Mammary epithelial cell (primary cell): ENCODE measurements at regions not wholly inside any gene's neighbourhood (a gene's known extent, or its start where the extent isn't known, plus 50 kb on each side); places are given as distances from the start of the nearest gene placed in this dataset.

Experiments
- EZH2 ChIP-seq: IDR thresholded peaks from 2 replicates; pipeline ENCODE4 v1.6.1; 2012; ENCODE audit warnings: low read length, inconsistent platforms, borderline replicate concordance
- TF ChIP-seq, protein P1 (sequence below), 2 donors: IDR thresholded peaks in 1 of 2; conservative IDR thresholded peaks in 1 of 2; 2 replicates each; pipeline ENCODE4 v1.5.1; 2011 to 2012; ENCODE audit warnings: inconsistent platforms in 2 of 2, low read length in 2 of 2, mild to moderate bottlenecking in 2 of 2, control low read depth in 1 of 2, low read depth in 1 of 2; ENCODE audit not compliant: insufficient read depth in 1 of 2; ENCODE audit errors: extremely low read depth in 1 of 2

DNA sequence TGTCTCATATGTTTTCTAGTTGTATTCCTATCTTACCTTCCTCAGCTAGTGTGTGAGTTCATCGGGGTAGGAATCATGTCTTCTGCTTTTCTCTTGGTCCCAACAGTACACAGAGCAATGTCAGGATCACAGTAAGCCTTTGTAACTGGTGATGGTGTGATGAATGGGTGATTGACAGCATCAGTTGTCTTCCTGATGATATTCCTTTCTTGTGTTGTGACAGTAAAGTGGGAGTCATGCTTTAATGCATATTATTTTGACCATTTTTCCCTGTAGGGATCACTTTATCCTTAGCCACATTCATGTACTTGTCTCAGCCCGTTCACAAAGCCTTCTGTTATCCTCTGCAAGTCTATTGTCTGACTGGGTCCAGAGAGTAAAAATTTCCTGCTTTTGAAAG is 501.7 kb downstream of the UTRN start:
- TF ChIP-seq, protein P1, sequence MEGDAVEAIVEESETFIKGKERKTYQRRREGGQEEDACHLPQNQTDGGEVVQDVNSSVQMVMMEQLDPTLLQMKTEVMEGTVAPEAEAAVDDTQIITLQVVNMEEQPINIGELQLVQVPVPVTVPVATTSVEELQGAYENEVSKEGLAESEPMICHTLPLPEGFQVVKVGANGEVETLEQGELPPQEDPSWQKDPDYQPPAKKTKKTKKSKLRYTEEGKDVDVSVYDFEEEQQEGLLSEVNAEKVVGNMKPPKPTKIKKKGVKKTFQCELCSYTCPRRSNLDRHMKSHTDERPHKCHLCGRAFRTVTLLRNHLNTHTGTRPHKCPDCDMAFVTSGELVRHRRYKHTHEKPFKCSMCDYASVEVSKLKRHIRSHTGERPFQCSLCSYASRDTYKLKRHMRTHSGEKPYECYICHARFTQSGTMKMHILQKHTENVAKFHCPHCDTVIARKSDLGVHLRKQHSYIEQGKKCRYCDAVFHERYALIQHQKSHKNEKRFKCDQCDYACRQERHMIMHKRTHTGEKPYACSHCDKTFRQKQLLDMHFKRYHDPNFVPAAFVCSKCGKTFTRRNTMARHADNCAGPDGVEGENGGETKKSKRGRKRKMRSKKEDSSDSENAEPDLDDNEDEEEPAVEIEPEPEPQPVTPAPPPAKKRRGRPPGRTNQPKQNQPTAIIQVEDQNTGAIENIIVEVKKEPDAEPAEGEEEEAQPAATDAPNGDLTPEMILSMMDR (conservative IDR thresholded peaks at IDR 0.05 in 1 of 2, IDR thresholded peaks at IDR 0.05 in 1 of 2; ENCODE audit: extremely low read depth in 1 of 2, insufficient read depth in 1 of 2, low read depth in 1 of 2, low read length in 2 of 2), result no peak
- no peak for TF ChIP-seq EZH2
